Parathyroid adenoma (tissue), 2 donors: ENCODE measurements at regions not wholly inside any gene's neighbourhood (a gene's known extent, or its start where the extent isn't known, plus 50 kb on each side); places are given as distances from the start of the nearest gene placed in this dataset.

Experiments used
- H2AFZ ChIP-seq: fragments of 300-600 bp; sonication (generic); one replicate; pipeline ENCODE4 v1.7.0; 2017; ENCODE audit warnings: antibody characterized with exemption, mild to moderate bottlenecking
- H3K27ac ChIP-seq: fragments of 300-600 bp; sonication (generic); one replicate; pipeline ENCODE4 v1.7.0; 2017
- H3K27me3 ChIP-seq: fragments of 300-600 bp; sonication (generic); one replicate; pipeline ENCODE4 v1.7.0; 2017; ENCODE audit warnings: low read length; ENCODE audit not compliant: control insufficient read depth, insufficient read depth
- H3K36me3 ChIP-seq: fragments of 300-600 bp; sonication (generic); one replicate; pipeline ENCODE4 v1.7.0; 2017; ENCODE audit warnings: low read length; ENCODE audit not compliant: control insufficient read depth, insufficient read depth
- H3K4me1 ChIP-seq: fragments of 300-600 bp; sonication (generic); one replicate; pipeline ENCODE4 v1.7.0; 2017; ENCODE audit warnings: control low read depth
- H3K4me2 ChIP-seq: fragments of 300-600 bp; sonication (generic); one replicate; pipeline ENCODE4 v1.7.0; 2017; ENCODE audit warnings: low read length
- H3K4me3 ChIP-seq: fragments of 300-600 bp; sonication (generic); one replicate; pipeline ENCODE4 v1.7.0; 2017; ENCODE audit warnings: low read depth, low read length
- H3K79me2 ChIP-seq: fragments of 300-600 bp; sonication (generic); one replicate; pipeline ENCODE4 v1.7.0; 2017; ENCODE audit warnings: control low read depth
- H3K9ac ChIP-seq: fragments of 300-600 bp; sonication (generic); one replicate; pipeline ENCODE4 v1.7.0; 2017; ENCODE audit warnings: mild to moderate bottlenecking
- H3K9me3 ChIP-seq: fragments of 300-600 bp; sonication (generic); one replicate; pipeline ENCODE4 v1.7.0; 2017; ENCODE audit warnings: low read length; ENCODE audit not compliant: control insufficient read depth
- CTCF ChIP-seq: fragments of 300-600 bp; sonication (generic); IDR thresholded peaks from one replicate; pipeline ENCODE4 v1.7.0; 2017; ENCODE audit warnings: antibody characterized with exemption, mild to moderate bottlenecking
- donor health status: primary hyperparathyroidism.

GRCh38 chr1:187264995-187265602 lies 436.4 kb downstream of the PLA2G4A start:
- H2AFZ ChIP-seq, result no peak overlapping the region
- no peak overlapping the region for H3K27ac ChIP-seq
- H3K79me2 ChIP-seq, result no peaks in the 10 kb centered on the region
- H3K4me1 ChIP-seq, result no peaks in the 10 kb centered on the region
- no peaks in the 10 kb centered on the region for H3K36me3 ChIP-seq
- H3K9me3 ChIP-seq, result no peaks in the 10 kb centered on the region
- H3K9ac ChIP-seq, result no peak overlapping the region
- H3K4me2 ChIP-seq, result no peak overlapping the region
- TF ChIP-seq CTCF, result no peak
- H3K27me3 ChIP-seq, result no peaks in the 10 kb centered on the region
- H3K4me3 ChIP-seq, result no peak overlapping the region

GRCh38 chr1:187266051-187266450 lies 437.3 kb downstream of the PLA2G4A start:
- no peak overlapping the region for H3K4me3 ChIP-seq
- no peak overlapping the region for H3K27ac ChIP-seq
- no peaks in the 10 kb centered on the region for H3K36me3 ChIP-seq
- no peak for TF ChIP-seq CTCF
- H3K4me1 ChIP-seq, result no peaks in the 10 kb centered on the region
- H3K9me3 ChIP-seq, result no peaks in the 10 kb centered on the region
- H2AFZ ChIP-seq, result no peak overlapping the region
- no peaks in the 10 kb centered on the region for H3K79me2 ChIP-seq
- no peak overlapping the region for H3K9ac ChIP-seq
- no peak overlapping the region for H3K4me2 ChIP-seq
- H3K27me3 ChIP-seq, result no peaks in the 10 kb centered on the region

GRCh38 chr1:187267827-187268226 lies 439.1 kb downstream of the PLA2G4A start:
- H3K4me1 ChIP-seq, result no peaks in the 10 kb centered on the region
- no peak overlapping the region for H2AFZ ChIP-seq
- H3K27me3 ChIP-seq, result no peaks in the 10 kb centered on the region
- no peak overlapping the region for H3K4me3 ChIP-seq
- no peaks in the 10 kb centered on the region for H3K9me3 ChIP-seq
- no peaks in the 10 kb centered on the region for H3K36me3 ChIP-seq
- H3K9ac ChIP-seq, result no peak overlapping the region
- H3K4me2 ChIP-seq, result no peak overlapping the region
- no peak overlapping the region for H3K27ac ChIP-seq
- TF ChIP-seq CTCF, result no peak
- H3K79me2 ChIP-seq, result no peaks in the 10 kb centered on the region

GRCh38 chr1:187270256-187270655 lies 441.5 kb downstream of the PLA2G4A start:
- TF ChIP-seq CTCF, result no peak
- Histone ChIP-seq H3K4me2 (no peak overlapping the region), H3K36me3 (no peaks in the 10 kb centered on the region), H3K9me3 (no peaks in the 10 kb centered on the region), H3K27me3 (no peaks in the 10 kb centered on the region), H2AFZ (no peak overlapping the region), H3K9ac (no peak overlapping the region), H3K4me1 (no peaks in the 10 kb centered on the region), H3K79me2 (no peaks in the 10 kb centered on the region), H3K4me3 (no peak overlapping the region), H3K27ac (no peak overlapping the region)

- no peak for TF ChIP-seq CTCF
- Histone ChIP-seq H3K27me3 (no peaks in the 10 kb centered on the region), H3K9me3 (no peaks in the 10 kb centered on the region), H3K27ac (no peak overlapping the region), H3K4me2 (no peak overlapping the region), H3K9ac (no peak overlapping the region), H3K36me3 (no peaks in the 10 kb centered on the region), H3K79me2 (no peaks in the 10 kb centered on the region), H3K4me3 (no peak overlapping the region), H3K4me1 (no peaks in the 10 kb centered on the region), H2AFZ (no peak overlapping the region)
Measured at GRCh38 chr1:187275346-187275745, 446.6 kb downstream of the PLA2G4A start.
